GM19438 (cell line): ENCODE measurements at regions not wholly inside any gene's neighbourhood (a gene's known extent, or its start where the extent isn't known, plus 50 kb on each side); places are given as distances from the start of the nearest gene placed in this dataset.
"Not testable (repeated sequence)": the region's sequence is repeated elsewhere in the genome, so short reads cannot be mapped to it uniquely, and the experiment has no call there.

ENCODE experiments used
- ATAC-seq: cut with Tn5 transposase; IDR thresholded peaks from one replicate; pipeline ENCODE4 v1.9.1; 2021; ENCODE audit warnings: low read depth; ENCODE audit not compliant: unreplicated experiment

- ATAC-seq = no peak
These were observed 225.7 kb downstream of the UTRN start for GRCh38 chr6:144510859-144511258.

GRCh38 chr6:144515761-144516160, 230.6 kb downstream of the UTRN start:
- no peak for ATAC-seq

DNA sequence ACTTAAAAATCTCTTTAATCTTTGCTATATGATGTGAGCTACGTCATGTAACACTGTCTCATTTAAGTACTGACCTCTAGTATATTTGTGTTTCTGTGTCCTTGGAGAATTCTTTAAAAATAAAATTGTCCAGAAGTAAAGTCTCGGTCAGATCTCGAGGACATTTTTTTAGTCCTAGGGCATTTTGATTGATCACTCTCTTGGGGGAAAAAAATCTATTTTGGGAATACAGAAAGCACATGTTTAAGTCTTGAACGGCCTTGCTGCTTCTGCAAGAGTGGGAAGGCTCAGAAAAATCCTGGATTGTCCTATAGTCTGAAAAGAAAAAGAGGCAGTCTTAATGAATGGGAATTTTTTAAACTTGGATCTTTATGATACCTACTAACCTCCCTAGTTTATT, 234.3 kb downstream of the UTRN start:
- ATAC-seq = no peak

- no peak for ATAC-seq
These were observed 243.7 kb downstream of the UTRN start for GRCh38 chr6:144528743-144529425.

- no peak for ATAC-seq
These were observed 245.0 kb downstream of the UTRN start for GRCh38 chr6:144530118-144530517.

GRCh38 chr6:144532238-144532637, 247.1 kb downstream of the UTRN start:
- not testable (repeated sequence) for ATAC-seq

DNA sequence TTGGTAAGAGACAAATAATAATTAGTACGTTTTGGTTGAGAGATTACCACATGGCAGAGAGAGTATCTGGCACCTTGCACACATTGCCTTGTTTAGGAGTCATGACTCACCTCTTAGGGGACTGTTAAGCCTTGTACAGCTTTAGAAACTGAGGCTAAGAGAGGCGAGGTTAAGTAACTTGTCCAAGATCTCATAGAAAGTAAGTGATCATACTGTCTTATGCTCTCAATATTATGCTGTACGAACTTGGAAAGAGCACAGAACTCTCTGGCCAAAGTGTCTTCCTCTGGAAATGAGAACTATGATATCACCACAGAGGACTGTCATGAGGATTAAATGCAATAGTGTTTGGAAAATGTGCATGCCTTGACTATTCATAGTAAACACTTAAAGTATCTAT, 249.0 kb downstream of the UTRN start:
- no peak for ATAC-seq

DNA sequence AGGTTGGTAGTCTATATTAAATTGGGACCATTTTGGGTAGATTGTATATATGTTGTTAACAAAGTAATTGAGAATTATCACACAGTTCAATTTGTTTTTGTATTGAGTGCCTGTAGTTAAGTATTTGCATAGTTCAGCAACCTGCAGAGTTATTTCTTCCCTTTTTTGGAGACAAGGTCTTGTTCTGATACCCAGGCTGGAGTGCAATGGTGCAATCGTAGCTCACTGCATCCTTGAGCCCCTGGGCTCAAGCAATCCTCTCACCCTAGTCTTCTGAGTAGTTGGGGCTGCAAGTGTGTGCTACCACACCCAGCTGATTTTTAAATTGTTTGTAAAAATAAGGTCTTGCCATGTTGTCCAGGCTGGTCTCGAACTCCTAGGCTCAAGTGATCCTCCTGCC, 250.5 kb downstream of the UTRN start:
- no peak for ATAC-seq

- ATAC-seq = no peak
These were observed 250.9 kb downstream of the UTRN start for GRCh38 chr6:144536079-144536478.

- no peak for ATAC-seq
These were observed 258.1 kb downstream of the UTRN start for GRCh38 chr6:144543006-144543871.

DNA sequence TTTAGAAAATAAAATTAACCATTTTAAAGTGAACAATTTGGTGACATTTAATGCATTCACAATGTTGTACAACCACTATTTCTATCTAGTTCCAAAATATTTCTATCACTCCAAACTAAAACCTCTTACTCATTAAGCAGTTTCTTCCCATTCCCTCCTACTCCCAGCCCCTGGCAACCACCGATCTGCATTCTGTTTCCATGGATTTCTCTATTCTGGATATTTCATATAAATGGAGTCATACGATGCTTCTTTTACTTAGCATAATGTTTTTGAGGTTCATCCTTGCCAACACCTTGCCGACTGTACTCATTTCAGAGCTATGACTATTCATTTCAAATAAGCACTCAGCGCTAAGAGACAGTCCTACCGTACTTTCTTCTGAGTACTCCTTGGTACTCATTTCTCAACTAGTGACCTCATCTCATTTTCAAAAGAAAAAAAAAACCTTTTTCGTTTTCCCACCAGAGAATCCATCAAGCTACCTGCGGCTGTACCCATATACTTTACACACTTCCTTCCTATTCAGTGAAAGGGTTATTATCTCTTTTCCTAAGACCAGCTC, 259.2 kb downstream of the UTRN start:
- ATAC-seq = no peak

- no peak for ATAC-seq
These were observed 261.7 kb downstream of the UTRN start for GRCh38 chr6:144546807-144547206.

DNA sequence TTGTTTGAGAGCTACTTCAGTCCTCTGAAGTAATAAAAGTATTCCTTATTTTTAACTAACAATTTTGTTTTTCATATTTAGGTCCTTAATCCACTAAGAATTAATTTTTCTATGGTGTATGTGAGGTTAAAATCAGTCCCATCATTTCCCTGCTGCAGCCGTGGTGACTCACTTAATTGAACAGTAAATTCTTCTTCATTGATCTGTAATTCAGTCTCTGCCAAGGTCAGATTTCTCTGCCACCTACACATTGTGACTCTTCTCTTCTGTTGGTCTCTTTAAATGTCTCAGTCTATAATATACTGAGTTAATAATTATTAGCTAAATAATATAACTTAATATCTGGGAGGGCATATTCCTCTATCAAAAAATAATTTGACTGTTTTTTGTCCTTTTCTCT, 262.3 kb downstream of the UTRN start:
- ATAC-seq = no peak

DNA sequence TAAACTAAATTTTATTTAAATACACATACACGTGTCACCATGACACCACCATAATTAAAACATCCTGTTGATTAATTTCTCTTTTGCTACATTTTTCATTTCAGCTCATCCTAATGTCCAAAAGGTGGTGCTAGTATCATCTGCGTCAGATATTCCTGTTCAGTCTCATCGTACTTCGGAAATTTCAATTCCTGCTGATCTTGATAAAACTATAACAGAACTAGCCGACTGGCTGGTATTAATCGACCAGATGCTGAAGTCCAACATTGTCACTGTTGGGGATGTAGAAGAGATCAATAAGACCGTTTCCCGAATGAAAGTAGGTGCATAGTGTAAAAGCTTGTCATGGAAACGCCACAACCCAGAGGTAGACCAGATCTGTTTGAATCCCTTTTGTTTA, 263.4 kb downstream of the UTRN start:
- no peak for ATAC-seq

- ATAC-seq = no peak
These were observed 265.0 kb downstream of the UTRN start for GRCh38 chr6:144549837-144550747.

- ATAC-seq = no peak
These were observed 266.2 kb downstream of the UTRN start for GRCh38 chr6:144551339-144551738.

GRCh38 chr6:144555066-144555465, 269.9 kb downstream of the UTRN start:
- no peak for ATAC-seq

- no peak for ATAC-seq
These were observed 274.9 kb downstream of the UTRN start for GRCh38 chr6:144559865-144560593.

GRCh38 chr6:144561455-144562043, 276.4 kb downstream of the UTRN start:
- no peak for ATAC-seq

- ATAC-seq = no peak
These were observed 279.1 kb downstream of the UTRN start for GRCh38 chr6:144564202-144564601.
